KOPT-K1 (cell line): ENCODE measurements at regions not wholly inside any gene's neighbourhood (a gene's known extent, or its start where the extent isn't known, plus 50 kb on each side); places are given as distances from the start of the nearest gene placed in this dataset.

Experiments used
- H3K27ac ChIP-seq: fragments of 200-600 bp; sonication (generic); 2 replicates; pipeline ENCODE4 v1.5.1; 2016; ENCODE audit warnings: antibody characterized with exemption, mild to moderate bottlenecking, low read depth, low read length; ENCODE audit not compliant: poor library complexity, severe bottlenecking
- H3K36me3 ChIP-seq: fragments of 200-600 bp; sonication (generic); 2 replicates; pipeline ENCODE4 v1.5.1; 2017; ENCODE audit warnings: antibody characterized with exemption, mild to moderate bottlenecking, low read length, moderate library complexity; ENCODE audit not compliant: insufficient read depth
- H3K9me3 ChIP-seq: fragments of 200-600 bp; sonication (generic); 2 replicates; pipeline ENCODE4 v1.5.1; 2017; ENCODE audit warnings: antibody characterized with exemption, low read length, mild to moderate bottlenecking; ENCODE audit not compliant: insufficient read depth, poor library complexity, severe bottlenecking

DNA sequence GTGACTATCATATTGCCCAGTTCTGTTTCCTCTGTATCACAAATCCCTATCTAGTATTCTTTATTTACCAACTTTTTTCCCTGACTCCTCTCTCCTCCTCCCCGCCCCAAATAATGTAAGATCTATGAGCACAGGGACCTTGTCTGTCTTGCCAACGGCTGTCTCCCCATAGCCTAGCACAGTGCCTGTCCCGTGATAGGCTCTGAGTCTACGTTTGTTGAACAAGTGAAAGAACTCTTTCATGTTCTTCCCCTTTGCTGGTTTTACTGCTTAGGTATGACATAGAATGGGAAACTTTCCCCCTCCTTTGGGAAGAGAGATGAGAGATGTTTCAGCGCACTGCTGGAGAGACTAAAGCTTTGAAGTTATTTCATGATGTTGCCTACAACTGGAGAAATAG is 367.0 kb downstream of the PRDM2 start:
- Histone ChIP-seq H3K27ac (no peak overlapping the region), H3K36me3 (no peaks in the 10 kb centered on the region), H3K9me3 (no peaks in the 10 kb centered on the region)

DNA sequence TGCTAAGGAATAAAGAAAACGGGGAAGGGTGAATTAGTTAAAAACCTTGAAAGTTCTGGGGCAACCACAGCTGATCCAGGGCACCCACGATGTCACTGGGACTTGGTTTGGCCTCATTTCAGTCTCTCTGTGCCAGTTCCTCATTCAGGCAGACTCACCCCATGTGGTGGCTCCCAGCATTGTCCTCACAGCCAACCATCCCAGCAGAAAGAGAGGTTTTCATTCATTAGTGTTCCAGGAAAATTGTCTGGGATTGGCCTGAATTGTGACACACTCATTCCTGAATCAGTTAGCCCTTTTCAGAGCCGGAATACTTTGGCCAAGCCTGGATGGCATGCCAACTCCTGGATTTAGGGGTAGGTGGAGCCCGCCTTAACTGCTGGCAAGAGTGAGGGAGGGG is 367.7 kb downstream of the PRDM2 start:
- no peak overlapping the region for H3K27ac ChIP-seq
- no peaks in the 10 kb centered on the region for H3K36me3 ChIP-seq

DNA sequence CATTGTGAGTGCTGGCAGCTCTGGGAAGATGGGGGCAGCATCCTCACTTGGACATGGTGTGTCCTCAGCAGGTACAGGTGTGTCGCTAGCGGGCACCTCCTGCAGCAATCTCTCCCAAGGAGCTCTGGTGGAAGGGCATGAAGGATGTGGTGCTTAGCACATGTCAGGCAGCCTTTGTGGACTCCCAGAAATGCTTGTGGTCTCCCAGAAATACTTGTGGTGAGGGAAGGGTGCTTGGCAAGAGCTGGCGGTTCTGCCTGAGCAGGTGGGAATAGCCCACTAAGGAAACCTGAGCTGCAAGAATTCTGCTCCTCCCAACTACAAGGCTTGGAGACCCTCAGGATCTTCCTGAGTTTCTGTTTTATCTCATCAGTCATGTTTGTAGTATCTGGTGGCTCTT is 371.6 kb downstream of the PRDM2 start:
- no peaks in the 10 kb centered on the region for H3K36me3 ChIP-seq
- no peak overlapping the region for H3K27ac ChIP-seq

More for the DNA sequence above, 367.7 kb downstream of the PRDM2 start:
- no peaks in the 10 kb centered on the region for H3K9me3 ChIP-seq

DNA sequence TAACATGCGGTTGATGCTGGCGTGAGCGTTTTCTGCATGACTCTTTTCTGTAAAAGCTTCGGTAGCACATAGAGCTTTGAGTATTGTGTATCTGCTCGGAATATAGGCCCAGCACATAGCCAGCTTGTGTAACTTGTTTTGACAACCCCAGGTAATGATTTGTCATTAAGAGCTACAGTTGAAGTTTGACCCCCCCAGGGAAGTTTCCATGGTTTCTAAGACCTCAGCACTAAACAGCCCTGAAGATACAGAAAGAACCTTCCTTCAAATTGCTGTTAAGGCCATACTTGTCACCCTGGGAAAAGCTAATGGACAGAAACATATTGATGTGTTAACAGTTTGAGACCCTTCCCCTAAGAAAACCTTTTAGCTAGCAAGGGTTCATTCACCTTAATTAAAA is 380.7 kb downstream of the PRDM2 start:
- H3K36me3 ChIP-seq, result no peaks in the 10 kb centered on the region
- no peak overlapping the region for H3K27ac ChIP-seq
- no peaks in the 10 kb centered on the region for H3K9me3 ChIP-seq

More for the DNA sequence above, 371.6 kb downstream of the PRDM2 start:
- H3K9me3 ChIP-seq, result no peaks in the 10 kb centered on the region

DNA sequence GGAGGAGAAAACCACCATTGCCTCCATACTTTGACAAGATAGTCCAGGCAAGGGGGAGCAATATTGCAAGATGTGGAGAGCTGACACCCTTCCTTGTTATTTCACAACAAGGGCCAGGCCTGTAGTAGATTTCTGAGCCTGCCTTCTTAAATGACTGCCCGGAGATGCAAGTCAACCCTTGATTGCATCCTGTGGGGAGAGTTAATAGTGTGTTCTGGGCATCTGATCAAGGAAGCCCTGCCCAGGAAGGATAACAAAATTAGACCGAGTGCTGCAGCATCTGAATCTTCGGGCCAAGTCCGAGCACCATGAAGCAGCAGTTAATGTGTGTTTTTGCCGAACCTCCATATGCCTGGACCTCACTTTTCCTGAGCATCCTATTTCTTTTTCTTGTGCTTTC is 382.3 kb downstream of the PRDM2 start:
- H3K9me3 ChIP-seq, result no peaks in the 10 kb centered on the region
- H3K36me3 ChIP-seq, result no peaks in the 10 kb centered on the region
- H3K27ac ChIP-seq, result no peak overlapping the region

DNA sequence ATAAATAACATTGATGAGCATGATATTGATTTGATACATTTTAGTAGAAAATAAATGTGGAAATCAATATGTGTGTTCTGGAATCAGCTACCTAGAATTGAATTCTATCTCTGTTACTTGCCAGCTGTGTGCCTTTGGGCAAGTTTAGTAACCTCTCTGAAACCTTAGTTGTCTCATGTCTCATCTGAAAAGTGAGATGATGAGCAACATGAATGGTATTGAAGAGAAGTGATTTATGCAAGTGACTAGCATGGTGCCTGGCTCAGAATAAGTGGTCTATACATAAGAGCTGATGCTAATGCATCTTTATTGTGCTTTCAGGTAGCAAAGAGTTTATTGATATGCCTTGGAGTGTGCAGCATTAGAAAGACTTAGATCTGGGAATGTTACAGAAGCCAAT is 383.3 kb downstream of the PRDM2 start:
- Histone ChIP-seq H3K9me3 (no peaks in the 10 kb centered on the region), H3K27ac (no peak overlapping the region), H3K36me3 (no peaks in the 10 kb centered on the region)

DNA sequence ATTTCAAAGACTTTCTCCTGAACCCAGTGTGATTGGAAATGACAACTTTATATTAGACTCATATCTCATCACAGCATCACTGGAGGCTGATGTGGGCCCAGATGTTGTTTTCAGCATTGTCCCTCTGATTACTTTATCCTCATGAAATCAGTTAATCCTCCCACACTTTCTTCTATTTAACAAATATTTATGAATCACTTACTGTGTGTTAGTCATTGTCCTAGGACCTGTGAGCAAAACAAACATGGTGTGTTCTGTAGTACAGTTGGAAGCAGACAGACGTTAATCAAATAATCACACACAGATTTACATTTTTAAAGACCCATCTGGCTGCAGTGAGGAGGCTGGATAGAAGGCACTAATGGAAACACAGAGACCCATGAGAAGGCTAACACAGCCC is 383.7 kb downstream of the PRDM2 start:
- H3K36me3 ChIP-seq, result no peaks in the 10 kb centered on the region

DNA sequence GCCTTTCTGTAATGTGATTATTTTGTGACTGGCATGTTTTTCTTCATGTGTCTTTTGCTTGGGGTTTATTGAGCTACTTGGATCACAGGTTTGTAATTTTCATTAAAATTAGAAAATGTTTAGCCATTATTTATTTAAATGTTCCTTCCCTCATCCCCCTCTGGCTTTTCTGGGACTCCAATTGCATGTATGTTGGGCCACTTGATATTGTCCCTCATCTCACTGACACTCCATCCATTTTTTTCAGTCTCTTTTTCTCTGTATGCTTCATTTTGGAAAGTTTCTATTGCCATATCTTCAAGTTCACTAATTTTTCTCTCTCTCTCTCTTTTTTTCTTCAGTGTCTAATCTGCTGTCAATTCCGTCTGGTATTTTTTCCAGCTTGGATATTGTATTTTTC is 390.1 kb downstream of the PRDM2 start:
- Histone ChIP-seq H3K9me3 (peaks cover 8% of the 10 kb centered on the region), H3K27ac (no peak overlapping the region), H3K36me3 (no peaks in the 10 kb centered on the region)

More for the DNA sequence above, 383.7 kb downstream of the PRDM2 start:
- no peak overlapping the region for H3K27ac ChIP-seq
- no peaks in the 10 kb centered on the region for H3K9me3 ChIP-seq

DNA sequence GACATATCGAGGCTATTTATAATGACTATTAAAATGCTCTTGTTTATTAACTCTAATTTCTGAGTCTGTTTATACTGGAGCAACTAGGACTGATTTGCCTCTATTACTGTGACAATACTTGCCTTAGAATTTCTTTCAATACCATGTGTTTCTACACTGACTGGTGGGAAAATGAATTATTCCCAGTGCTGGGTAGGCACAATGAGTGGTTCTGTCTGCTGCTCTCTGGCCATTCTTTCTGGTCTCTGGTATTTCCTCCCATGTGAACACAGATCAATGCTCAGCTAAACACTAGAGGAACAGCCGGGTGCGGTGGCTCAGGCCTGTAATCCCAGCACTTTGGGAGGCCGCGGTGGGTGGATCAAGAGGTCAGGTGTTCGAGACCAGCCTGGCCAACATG is 390.5 kb downstream of the PRDM2 start:
- no peak overlapping the region for H3K27ac ChIP-seq
- peaks cover 8% of the 10 kb centered on the region for H3K9me3 ChIP-seq
- no peaks in the 10 kb centered on the region for H3K36me3 ChIP-seq

DNA sequence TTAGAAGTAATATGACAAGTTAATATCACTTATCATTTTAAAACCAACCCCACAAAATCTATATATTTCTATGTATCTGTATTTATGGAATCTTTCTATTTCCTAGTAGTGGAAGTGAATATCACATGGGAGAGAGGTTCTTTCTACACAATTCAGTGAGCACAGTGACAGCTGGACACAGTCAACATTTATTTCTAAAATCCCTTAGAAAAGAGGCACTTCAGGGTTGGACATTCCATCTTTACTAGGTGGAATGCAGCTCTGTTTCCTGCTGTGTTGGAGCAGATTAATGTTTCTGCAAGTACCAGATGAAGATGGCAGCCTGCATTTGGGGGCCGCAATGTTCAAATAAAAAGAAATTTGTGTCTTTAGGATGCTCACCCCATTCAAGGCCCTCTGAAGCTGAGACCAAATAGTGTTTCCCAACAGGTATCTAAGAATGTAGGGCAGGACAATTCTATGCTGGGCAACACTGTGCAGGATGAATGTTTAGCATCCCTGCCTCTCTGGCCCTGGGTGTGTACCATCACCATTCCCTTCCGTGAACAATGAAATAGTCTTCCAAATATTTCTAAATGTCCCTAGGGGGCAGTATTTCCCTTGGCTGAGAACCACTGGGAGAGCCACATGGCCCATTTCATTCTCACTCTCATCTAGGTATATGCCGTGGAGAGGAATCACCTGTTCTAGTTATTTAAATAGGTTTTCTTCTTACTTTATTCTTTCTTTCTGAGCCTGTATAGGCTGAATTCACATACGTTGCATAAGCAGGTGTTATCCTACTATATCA is 394.8 kb downstream of the PRDM2 start:
- peaks cover 7% of the 10 kb centered on the region for H3K9me3 ChIP-seq
- H3K36me3 ChIP-seq, result no peaks in the 10 kb centered on the region
- no peak overlapping the region for H3K27ac ChIP-seq

DNA sequence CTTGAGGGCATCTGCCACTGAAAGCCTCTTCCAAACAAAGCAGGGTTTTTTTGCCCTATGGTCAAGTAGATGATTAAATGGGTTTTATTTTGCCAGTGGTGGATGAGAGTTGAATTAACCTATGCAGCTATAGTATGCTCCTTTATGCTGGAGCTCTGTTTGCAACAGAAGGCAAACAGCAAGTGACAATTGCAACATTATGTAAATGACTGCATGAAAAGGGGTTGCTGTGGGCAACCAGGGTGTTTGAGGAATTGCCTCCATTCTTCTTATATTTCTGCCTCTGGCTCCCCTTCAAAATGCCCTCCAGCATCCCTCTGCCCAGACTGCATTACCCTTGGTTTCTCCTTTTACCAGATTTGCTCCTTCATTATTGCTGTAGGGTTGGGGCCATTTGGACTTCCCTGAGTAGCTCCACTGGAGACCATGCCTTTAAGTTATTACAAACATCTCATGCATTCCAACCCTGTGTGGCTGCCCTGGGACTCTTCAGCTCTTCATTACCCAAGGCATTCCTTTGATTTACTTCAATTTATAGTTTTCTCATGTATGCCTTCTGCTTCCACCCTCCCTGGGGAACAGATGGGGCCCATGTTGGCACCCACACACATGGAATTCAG is 398.4 kb downstream of the PRDM2 start:
- no peaks in the 10 kb centered on the region for H3K36me3 ChIP-seq
- H3K9me3 ChIP-seq, result no peaks in the 10 kb centered on the region
- no peak overlapping the region for H3K27ac ChIP-seq

DNA sequence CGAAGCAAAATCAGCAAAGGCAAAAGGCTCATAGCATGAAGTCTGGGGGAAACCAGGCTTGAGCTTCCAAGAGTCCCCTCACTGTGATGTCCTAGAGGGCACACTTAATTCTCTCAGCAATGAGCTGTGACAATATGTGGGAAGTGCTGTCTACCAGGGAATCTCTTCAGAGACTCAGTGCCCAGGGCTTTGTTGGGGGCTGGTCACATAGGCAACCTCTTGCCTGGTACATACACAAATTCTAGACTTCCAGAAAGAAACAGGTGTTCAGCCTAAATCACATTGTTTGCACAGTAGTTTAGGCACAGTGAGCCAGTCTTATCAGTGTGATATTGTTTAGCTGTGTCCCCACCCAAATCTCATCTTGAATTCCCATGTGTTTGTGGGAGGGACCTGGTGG is 400.5 kb downstream of the PRDM2 start:
- H3K27ac ChIP-seq, result no peak overlapping the region
- H3K9me3 ChIP-seq, result no peaks in the 10 kb centered on the region
- no peaks in the 10 kb centered on the region for H3K36me3 ChIP-seq

DNA sequence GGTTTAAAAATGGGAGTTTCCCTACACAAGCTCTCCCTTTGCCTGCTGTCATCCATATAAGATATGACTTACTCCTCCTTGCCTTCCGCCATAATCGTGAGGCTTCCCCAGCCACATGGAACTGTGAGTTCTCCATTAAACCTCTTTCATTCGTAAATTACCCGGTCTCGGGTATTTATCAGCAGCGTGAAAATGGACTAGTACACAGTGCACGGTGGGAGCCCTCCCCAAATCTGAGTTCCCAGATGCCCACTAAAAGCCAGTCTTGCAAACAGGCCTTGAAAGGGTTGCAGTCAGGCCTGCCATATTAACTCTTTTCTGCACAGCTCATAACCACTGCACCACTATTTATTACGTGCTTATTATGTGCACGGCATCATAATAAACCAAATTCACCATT is 400.9 kb downstream of the PRDM2 start:
- no peaks in the 10 kb centered on the region for H3K9me3 ChIP-seq
- no peak overlapping the region for H3K27ac ChIP-seq
- no peaks in the 10 kb centered on the region for H3K36me3 ChIP-seq

DNA sequence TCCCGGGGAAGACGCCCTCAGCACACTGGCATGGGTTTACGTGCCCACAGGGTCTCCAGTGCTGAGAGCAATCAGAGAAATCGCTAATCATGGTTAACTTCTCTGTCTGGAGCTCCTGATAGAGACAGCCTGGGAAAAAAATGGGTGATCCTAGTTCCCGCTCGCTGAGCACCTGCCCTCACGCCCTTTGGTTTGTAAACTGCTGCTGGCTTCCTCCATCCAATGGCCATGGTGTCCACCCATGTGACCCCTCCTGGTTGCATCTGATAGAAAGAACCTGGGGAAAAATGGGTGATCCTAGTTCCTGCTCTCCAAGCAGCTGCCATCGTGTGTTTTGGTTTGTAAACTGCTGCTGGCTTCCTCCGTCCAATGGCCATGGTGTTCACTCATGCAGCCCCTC is 402.2 kb downstream of the PRDM2 start:
- Histone ChIP-seq H3K27ac (no peak overlapping the region), H3K9me3 (no peaks in the 10 kb centered on the region), H3K36me3 (no peaks in the 10 kb centered on the region)

DNA sequence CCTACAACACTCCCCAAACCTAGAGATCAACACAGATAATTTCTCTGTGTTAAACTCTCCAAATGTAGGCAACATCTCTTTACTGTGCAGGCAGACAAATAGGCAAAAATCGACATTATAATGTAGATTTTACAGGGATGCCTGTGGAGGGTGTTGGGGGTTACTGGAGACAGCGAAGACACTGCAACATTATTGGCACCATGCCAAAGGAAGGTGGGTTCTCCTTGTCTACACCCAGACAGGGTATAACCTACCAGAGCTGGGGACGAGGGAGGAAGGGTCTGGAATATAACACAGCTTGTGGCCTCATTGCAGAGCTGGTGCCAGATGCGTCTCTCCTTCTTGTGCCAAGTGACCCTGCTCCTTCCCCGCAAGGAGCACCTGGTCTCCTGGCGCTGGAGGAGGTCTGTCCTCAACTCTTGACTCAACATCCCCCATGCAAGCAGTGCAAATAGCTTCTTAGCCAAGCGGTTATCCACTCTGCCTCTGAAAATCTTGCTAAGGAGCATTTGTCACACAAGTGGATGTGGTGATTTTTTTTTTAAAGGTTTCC is 404.0 kb downstream of the PRDM2 start:
- Histone ChIP-seq H3K36me3 (no peaks in the 10 kb centered on the region), H3K9me3 (no peaks in the 10 kb centered on the region), H3K27ac (no peak overlapping the region)

DNA sequence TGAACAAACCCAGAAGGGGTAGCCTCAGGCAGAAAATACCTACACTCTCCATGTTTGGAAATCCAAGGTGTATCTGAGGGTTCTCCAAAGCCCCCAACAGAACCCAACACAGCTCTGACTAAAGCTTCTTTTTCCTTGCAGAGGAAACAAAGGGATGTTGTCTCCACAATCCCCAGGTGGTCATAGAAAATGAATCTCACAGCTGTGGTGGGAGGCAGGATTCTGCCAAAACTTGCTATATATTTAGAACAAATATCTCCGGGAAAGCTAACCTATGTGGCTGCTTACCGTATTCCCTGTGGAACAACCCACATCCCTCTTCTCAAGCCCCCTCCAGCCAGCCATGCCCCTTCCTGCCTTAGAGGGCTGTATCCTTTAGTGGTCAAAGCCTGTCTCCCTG is 406.1 kb downstream of the PRDM2 start:
- H3K27ac ChIP-seq, result no peak overlapping the region
- no peaks in the 10 kb centered on the region for H3K9me3 ChIP-seq
- H3K36me3 ChIP-seq, result no peaks in the 10 kb centered on the region
